IPS-18c (cell line): ENCODE measurements at regions not wholly inside any gene's neighbourhood (a gene's known extent, or its start where the extent isn't known, plus 50 kb on each side); places are given as distances from the start of the nearest gene placed in this dataset.

Experiments
- H3K4me3 ChIP-seq: 2 replicates; pipeline ENCODE4 v1.7.0; 2013; ENCODE audit warnings: low read depth, mild to moderate bottlenecking, low read length, moderate library complexity; ENCODE audit not compliant: insufficient read depth
- H3K9me3 ChIP-seq: one replicate; pipeline ENCODE4 v1.6.1; 2013; ENCODE audit warnings: mild to moderate bottlenecking, low read length, moderate library complexity; ENCODE audit not compliant: control insufficient read depth, insufficient read depth

GRCh38 chr13:108566413-108567170 is 62.8 kb upstream of the MYO16 start:
- Histone ChIP-seq H3K9me3 (no peaks in the 10 kb centered on the region), H3K4me3 (no peak overlapping the region)

DNA sequence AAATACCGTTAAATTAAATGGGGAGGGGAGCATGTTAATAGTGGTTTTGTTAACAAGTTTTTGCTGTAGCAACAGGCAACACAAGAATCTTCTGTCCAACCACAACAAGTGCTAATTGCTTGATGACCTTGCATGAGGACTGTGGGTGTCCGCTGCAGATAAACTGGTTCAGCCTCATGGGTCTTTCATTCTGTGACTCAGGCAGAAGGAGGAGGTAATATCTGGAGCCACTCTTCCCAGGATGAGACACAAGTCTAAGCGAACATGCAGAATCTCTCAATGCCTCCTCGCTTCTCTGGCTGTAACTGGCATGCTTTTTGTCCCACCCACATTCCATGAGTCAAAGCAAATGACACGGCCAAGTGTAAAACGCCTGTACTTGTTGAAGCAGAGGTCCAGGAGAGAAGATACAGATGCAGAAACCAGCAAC is 56.6 kb upstream of the MYO16 start:
- H3K4me3 ChIP-seq = no peak overlapping the region
- no peaks in the 10 kb centered on the region for H3K9me3 ChIP-seq

DNA sequence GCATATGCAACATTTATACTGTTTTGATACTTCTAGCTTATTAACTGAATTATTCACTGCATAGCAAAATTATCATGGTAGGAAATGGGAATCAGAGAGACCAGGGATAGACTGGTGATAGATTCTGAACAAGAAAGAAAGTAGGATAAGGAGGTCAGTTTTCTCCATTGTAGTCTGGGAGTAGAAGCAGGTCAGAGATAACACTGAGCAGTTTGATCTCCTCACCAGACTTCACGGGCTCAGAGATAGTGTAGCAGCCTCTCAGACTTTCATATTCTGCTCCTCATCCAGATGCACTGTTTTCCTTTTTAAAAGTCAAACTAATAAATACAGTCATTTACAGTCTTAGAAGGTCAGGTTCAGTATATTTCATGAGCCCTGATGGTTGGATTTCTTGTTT is 56.0 kb upstream of the MYO16 start:
- H3K4me3 ChIP-seq = no peak overlapping the region
- no peaks in the 10 kb centered on the region for H3K9me3 ChIP-seq

DNA sequence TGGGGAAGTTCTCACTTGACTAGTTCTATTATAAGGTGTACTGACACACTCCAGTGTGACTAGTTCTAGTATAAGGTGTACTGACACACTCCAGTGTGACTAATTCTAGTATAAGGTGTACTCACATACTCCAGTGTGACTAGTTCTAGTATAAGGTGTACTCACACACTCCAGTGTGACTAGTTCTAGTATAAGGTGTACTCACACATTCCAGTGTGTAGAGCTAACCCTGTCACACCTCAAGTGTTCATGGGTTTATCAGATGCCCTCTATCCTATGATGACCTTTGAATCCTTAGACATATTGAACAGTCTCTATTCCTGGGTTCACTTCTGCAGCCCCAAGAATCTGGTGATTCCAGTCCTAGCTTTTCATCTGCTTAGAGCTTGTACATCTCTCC is 54.6 kb upstream of the MYO16 start:
- H3K4me3 ChIP-seq = no peak overlapping the region
- H3K9me3 ChIP-seq = no peaks in the 10 kb centered on the region

DNA sequence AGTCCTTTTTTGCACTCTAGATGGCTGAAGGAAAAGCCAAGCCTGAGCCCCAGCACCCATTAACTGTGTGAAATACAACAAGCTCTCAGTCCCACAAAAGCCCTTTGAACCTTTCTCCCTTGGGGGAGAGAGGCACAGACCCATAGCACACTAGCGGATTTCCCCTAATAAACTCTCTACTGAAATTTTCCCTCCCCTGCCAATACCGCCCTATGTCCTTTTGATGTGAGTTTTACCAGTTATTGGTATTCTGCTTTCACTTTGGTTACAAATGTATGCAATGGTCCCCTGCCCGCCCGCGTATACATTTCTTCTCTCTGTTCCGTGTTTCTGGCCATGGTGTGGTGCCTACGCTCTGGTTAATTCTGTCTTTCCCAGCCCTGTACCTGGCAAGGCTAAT is 54.0 kb upstream of the MYO16 start:
- Histone ChIP-seq H3K4me3 (no peak overlapping the region), H3K9me3 (no peaks in the 10 kb centered on the region)
